Common myeloid progenitor, CD34-positive (primary cell): ENCODE measurements at regions not wholly inside any gene's neighbourhood (a gene's known extent, or its start where the extent isn't known, plus 50 kb on each side); places are given as distances from the start of the nearest gene placed in this dataset.

Experiments used
- CTCF ChIA-PET: fragments of 350-600 bp; sonication (Branson Sonifier 250); formaldehyde crosslinking; loops from one replicate; lab custom pipeline; 2021; ENCODE audit warnings: antibody characterized with exemption; lab: Charles Lee
- POLR2A ChIA-PET: fragments of 350-600 bp; sonication (Branson Sonifier 250); formaldehyde crosslinking; loops from one replicate; lab custom pipeline; 2021; ENCODE audit warnings: antibody characterized with exemption; lab: Charles Lee
- DNase-seq, 3 donors: peaks; one replicate each; pipeline versions ENCODE4 v3.0.0 to v3.0.0-alpha.2; 2013
- H3K27ac ChIP-seq, 2 experiments: 1 replicate in 1 of 2; 2 replicates in 1 of 2; pipeline ENCODE4 v1.7.0; 2013; ENCODE audit warnings: inconsistent platforms in 2 of 2, low read length in 2 of 2, mild to moderate bottlenecking in 2 of 2, low read depth in 1 of 2, moderate library complexity in 1 of 2; ENCODE audit not compliant: severe bottlenecking in 2 of 2, insufficient read depth in 1 of 2, poor library complexity in 1 of 2
- H3K27me3 ChIP-seq, 5 experiments: replicated peaks in 2 of 5; 1 replicate in 3 of 5; 2 replicates in 2 of 5; pipeline versions ENCODE4 v1.6.1 to v1.7.0; 2013; ENCODE audit warnings: low read length in 4 of 5, mild to moderate bottlenecking in 2 of 5, moderate library complexity in 2 of 5, inconsistent platforms in 1 of 5; ENCODE audit not compliant: insufficient read depth in 5 of 5, control insufficient read depth in 4 of 5
- H3K36me3 ChIP-seq, 4 experiments: 1 replicate in 2 of 4; 2 replicates in 2 of 4; pipeline versions ENCODE4 v1.6.1 to v1.7.0; 2013; ENCODE audit warnings: low read length in 3 of 4, control low read depth in 1 of 4, mild to moderate bottlenecking in 1 of 4; ENCODE audit not compliant: control insufficient read depth in 4 of 4, insufficient read depth in 4 of 4
- H3K4me1 ChIP-seq, 4 experiments: 1 replicate in 3 of 4; 2 replicates in 1 of 4; pipeline versions ENCODE4 v1.6.1 to v1.7.1; 2013; ENCODE audit warnings: low read length in 3 of 4, mild to moderate bottlenecking in 3 of 4, control low read depth in 1 of 4, inconsistent platforms in 1 of 4, moderate library complexity in 1 of 4; ENCODE audit not compliant: control insufficient read depth in 4 of 4, insufficient read depth in 4 of 4; ENCODE audit errors: control extremely low read depth in 1 of 4
- H3K4me3 ChIP-seq, 7 experiments: 1 replicate in 4 of 7; 2 replicates in 3 of 7; pipeline versions ENCODE4 v1.5.1 to v1.7.0; 2013; ENCODE audit warnings: mild to moderate bottlenecking in 7 of 7, low read length in 6 of 7, moderate library complexity in 6 of 7, inconsistent platforms in 2 of 7, low read depth in 2 of 7, control low read depth in 1 of 7; ENCODE audit not compliant: insufficient read depth in 4 of 7, control insufficient read depth in 1 of 7; ENCODE audit errors: extremely low read depth in 1 of 7
- H3K9me3 ChIP-seq, 5 experiments: 1 replicate in 4 of 5; 2 replicates in 1 of 5; pipeline versions ENCODE4 v1.6.1 to v1.7.1; 2013; ENCODE audit warnings: low read length in 4 of 5, mild to moderate bottlenecking in 2 of 5, inconsistent platforms in 1 of 5, low read depth in 1 of 5, moderate library complexity in 1 of 5; ENCODE audit not compliant: control insufficient read depth in 4 of 5, insufficient read depth in 2 of 5; ENCODE audit errors: control extremely low read depth in 1 of 5
- WGBS: methylation state at CpG from one replicate; pipeline ENCODE4 v1.1.5; 2013; ENCODE audit not compliant: insufficient coverage; 5-methylcytosine and 5-hydroxymethylcytosine counted together

- Histone ChIP-seq H3K4me3 (no peak overlapping the region), H3K36me3 (no peaks in the 10 kb centered on the region), H3K9me3 (no peaks in the 10 kb centered on the region), H3K27ac (no peak overlapping the region), H3K27me3 (no peaks in the 10 kb centered on the region), H3K4me1 (no peaks in the 10 kb centered on the region)
- no peak for DNase-seq
- ChIA-PET CTCF (no interaction called here), POLR2A (no interaction called here)
- WGBS: no CpG with 5 or more reads among the region's 1 CpG
Measured at GRCh38 chr14:81936902-81937301, 403.2 kb upstream of the SEL1L start.

GRCh38 chr14:81938341-81938740 lies 404.7 kb upstream of the SEL1L start:
- WGBS: 43% methylated on average over 3 of the region's 3 CpGs
- H3K4me3 ChIP-seq: no peak overlapping the region
- H3K27me3 ChIP-seq: no peaks in the 10 kb centered on the region
- no peaks in the 10 kb centered on the region for H3K36me3 ChIP-seq
- DNase-seq: no peak
- no peak overlapping the region for H3K27ac ChIP-seq
- H3K4me1 ChIP-seq: no peaks in the 10 kb centered on the region
- CTCF ChIA-PET: no interaction called here
- no peaks in the 10 kb centered on the region for H3K9me3 ChIP-seq
- POLR2A ChIA-PET: no interaction called here

- no peaks in the 10 kb centered on the region for H3K27me3 ChIP-seq
- ChIA-PET POLR2A (interaction anchor here (0.5 kb wide), 1 partner anchor 11 kb away, joined by 3 read pairs; no protein-coding TSS in a partner anchor), CTCF (no interaction called here)
- 80% methylated on average over 1 of the region's 1 CpG for whole genome bisulfite sequencing
- peaks cover 0 to 3% (median 0%) of the 10 kb centered on the region in 5 experiments for H3K9me3 ChIP-seq
- no peaks in the 10 kb centered on the region for H3K4me1 ChIP-seq
- no peaks in the 10 kb centered on the region for H3K36me3 ChIP-seq
- no peak for DNase-seq
- no peak overlapping the region for H3K27ac ChIP-seq
- no peak overlapping the region for H3K4me3 ChIP-seq
Measured at GRCh38 chr14:81940651-81941050, 407.0 kb upstream of the SEL1L start.

- POLR2A ChIA-PET: no interaction called here
- DNase-seq: no peak
- H3K9me3 ChIP-seq: peaks cover 0 to 3% (median 0%) of the 10 kb centered on the region in 5 experiments
- CTCF ChIA-PET: no interaction called here
- no peak overlapping the region for H3K4me3 ChIP-seq
- no peaks in the 10 kb centered on the region for H3K4me1 ChIP-seq
- H3K36me3 ChIP-seq: no peaks in the 10 kb centered on the region
- H3K27ac ChIP-seq: no peak overlapping the region
- no peaks in the 10 kb centered on the region for H3K27me3 ChIP-seq
Measured at GRCh38 chr14:81942071-81942470, 408.4 kb upstream of the SEL1L start.

GRCh38 chr14:81946375-81946774 lies 412.7 kb upstream of the SEL1L start:
- POLR2A ChIA-PET: no interaction called here
- WGBS: no CpG with 5 or more reads among the region's 3 CpGs

GRCh38 chr14:81946834-81947798 lies 413.5 kb upstream of the SEL1L start:
- H3K9me3 ChIP-seq: peaks cover 0 to 3% (median 0%) of the 10 kb centered on the region in 5 experiments
- CTCF ChIA-PET: no interaction called here
- no peak overlapping the region for H3K27ac ChIP-seq
- no peaks in the 10 kb centered on the region for H3K36me3 ChIP-seq
- DNase-seq: no peak
- 86% methylated on average over 4 of the region's 8 CpGs for WGBS
- H3K27me3 ChIP-seq: no peaks in the 10 kb centered on the region
- POLR2A ChIA-PET: no interaction called here
- no peak overlapping the region for H3K4me3 ChIP-seq
- H3K4me1 ChIP-seq: no peaks in the 10 kb centered on the region

More at GRCh38 chr14:81946375-81946774, 412.7 kb upstream of the SEL1L start:
- Histone ChIP-seq H3K4me3 (no peak overlapping the region), H3K9me3 (peaks cover 0 to 3% (median 0%) of the 10 kb centered on the region in 5 experiments), H3K27me3 (no peaks in the 10 kb centered on the region), H3K4me1 (no peaks in the 10 kb centered on the region), H3K27ac (no peak overlapping the region), H3K36me3 (no peaks in the 10 kb centered on the region)
- DNase-seq: no peak
- CTCF ChIA-PET: no interaction called here

DNA sequence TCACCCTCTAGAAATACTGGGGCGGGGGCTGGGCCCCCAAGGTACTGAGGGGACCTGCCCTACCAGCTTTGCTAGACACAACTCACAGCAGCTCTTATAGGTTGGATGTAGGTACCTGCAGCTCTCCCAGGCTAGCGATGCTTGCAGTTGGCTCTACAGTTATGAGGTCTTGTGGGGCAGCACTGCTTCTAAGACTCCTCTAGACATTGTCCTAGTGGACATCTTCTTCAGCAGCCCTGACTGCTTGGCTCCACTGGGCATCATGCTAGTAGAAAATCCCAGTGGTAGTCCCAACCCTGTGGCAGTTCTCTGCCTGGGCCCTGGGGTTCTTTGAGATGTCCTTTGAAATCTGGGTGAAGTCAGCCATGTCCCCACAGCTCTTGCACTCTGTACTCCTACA lies 419.3 kb upstream of the SEL1L start:
- CTCF ChIA-PET: no interaction called here

More for the DNA sequence above, 419.3 kb upstream of the SEL1L start:
- H3K27me3 ChIP-seq: no peaks in the 10 kb centered on the region
- H3K4me1 ChIP-seq: no peaks in the 10 kb centered on the region
- no peak for DNase-seq
- POLR2A ChIA-PET: no interaction called here
- 80% methylated on average over 2 of the region's 2 CpGs for WGBS
- no peak overlapping the region for H3K4me3 ChIP-seq
- H3K9me3 ChIP-seq: no peaks in the 10 kb centered on the region
- no peak overlapping the region for H3K27ac ChIP-seq
- no peaks in the 10 kb centered on the region for H3K36me3 ChIP-seq
